RWPE1 (cell line): ENCODE measurements at regions not wholly inside any gene's neighbourhood (a gene's known extent, or its start where the extent isn't known, plus 50 kb on each side); places are given as distances from the start of the nearest gene placed in this dataset.

Experiments
- CTCF ChIA-PET: fragments of 350-600 bp; sonication (Branson Sonifier 250); formaldehyde crosslinking; extraction: SDS; loops from one replicate; lab custom pipeline; 2021; lab: Yijun Ruan, JAX
- POLR2A ChIA-PET: fragments of 400-600 bp; formaldehyde crosslinking; extraction: SDS; loops from one replicate; lab custom pipeline; 2020; ENCODE audit warnings: antibody characterized with exemption; ENCODE audit not compliant: low non-redundant PET; lab: Yijun Ruan, JAX
- DNase-seq: peaks from one replicate; pipeline ENCODE4 v3.0.0; 2012; ENCODE audit warnings: low spot score
- H3K27ac ChIP-seq: fragments of 450-650 bp; 2 replicates; pipeline ENCODE4 v1.5.1; 2017
- TF ChIP-seq, protein P1 (sequence below): fragments of 450-650 bp; conservative IDR thresholded peaks from 2 replicates; pipeline ENCODE4 v1.5.1; 2017; ENCODE audit warnings: low read depth, mild to moderate bottlenecking

DNA sequence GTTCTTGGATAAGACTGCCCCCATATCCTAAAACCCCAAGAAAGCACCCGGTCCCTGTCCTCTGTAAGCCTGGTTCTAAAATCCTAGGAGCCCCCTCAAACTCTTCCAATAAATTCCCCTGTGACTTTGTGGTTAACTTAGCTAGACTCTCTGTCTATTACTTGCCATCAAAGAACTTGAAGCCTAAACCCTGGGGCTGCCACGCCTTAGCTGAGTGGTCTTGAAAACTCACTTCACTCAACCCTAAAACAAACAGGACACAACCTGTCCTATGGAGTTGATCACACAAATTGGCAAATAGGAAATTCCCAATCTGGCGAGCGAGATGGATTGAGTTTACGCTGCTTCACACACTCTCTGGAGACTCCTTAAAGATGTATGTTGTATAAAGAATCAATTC, 191.4 kb upstream of the SVIL start:
- no peak for DNase-seq
- no peak overlapping the region for H3K27ac ChIP-seq
- TF ChIP-seq, protein P1, sequence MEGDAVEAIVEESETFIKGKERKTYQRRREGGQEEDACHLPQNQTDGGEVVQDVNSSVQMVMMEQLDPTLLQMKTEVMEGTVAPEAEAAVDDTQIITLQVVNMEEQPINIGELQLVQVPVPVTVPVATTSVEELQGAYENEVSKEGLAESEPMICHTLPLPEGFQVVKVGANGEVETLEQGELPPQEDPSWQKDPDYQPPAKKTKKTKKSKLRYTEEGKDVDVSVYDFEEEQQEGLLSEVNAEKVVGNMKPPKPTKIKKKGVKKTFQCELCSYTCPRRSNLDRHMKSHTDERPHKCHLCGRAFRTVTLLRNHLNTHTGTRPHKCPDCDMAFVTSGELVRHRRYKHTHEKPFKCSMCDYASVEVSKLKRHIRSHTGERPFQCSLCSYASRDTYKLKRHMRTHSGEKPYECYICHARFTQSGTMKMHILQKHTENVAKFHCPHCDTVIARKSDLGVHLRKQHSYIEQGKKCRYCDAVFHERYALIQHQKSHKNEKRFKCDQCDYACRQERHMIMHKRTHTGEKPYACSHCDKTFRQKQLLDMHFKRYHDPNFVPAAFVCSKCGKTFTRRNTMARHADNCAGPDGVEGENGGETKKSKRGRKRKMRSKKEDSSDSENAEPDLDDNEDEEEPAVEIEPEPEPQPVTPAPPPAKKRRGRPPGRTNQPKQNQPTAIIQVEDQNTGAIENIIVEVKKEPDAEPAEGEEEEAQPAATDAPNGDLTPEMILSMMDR, result no peak
- POLR2A ChIA-PET, result no interaction called here
- CTCF ChIA-PET, result interaction anchor here (0.6 kb wide), 1 partner anchor 322 kb away, joined by 6 read pairs; no protein-coding TSS in a partner anchor

DNA sequence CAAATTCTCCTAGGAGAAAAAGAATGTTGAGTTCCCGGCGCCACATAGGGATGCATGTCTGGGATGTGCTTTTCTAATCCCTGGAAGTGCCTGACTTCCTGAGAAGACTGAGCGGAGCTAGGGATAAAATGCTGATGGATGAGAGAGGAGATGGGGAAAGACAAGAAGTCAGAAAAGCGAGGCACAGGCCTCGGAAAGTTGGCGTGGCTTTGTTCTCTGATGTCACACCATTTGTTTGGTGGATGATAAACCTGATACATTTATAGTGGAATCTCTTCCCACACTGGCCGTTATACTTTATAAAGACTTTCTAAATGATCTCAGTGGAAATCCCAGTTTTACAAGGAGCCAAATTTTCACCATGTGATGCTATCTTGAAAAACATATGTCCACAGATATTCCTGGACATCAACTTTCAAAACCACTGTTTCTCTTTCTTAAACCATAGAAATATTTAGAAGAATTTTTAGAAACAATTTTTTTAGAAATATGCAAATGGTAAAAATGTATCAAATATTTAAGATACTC, 188.8 kb upstream of the SVIL start:
- POLR2A ChIA-PET, result no interaction called here
- TF ChIP-seq, protein P1, result no peak
- no peak overlapping the region for H3K27ac ChIP-seq
- CTCF ChIA-PET, result interaction anchor here (0.6 kb wide), 1 partner anchor 89 kb away, joined by 3 read pairs; no protein-coding TSS in a partner anchor
- no peak for DNase-seq

DNA sequence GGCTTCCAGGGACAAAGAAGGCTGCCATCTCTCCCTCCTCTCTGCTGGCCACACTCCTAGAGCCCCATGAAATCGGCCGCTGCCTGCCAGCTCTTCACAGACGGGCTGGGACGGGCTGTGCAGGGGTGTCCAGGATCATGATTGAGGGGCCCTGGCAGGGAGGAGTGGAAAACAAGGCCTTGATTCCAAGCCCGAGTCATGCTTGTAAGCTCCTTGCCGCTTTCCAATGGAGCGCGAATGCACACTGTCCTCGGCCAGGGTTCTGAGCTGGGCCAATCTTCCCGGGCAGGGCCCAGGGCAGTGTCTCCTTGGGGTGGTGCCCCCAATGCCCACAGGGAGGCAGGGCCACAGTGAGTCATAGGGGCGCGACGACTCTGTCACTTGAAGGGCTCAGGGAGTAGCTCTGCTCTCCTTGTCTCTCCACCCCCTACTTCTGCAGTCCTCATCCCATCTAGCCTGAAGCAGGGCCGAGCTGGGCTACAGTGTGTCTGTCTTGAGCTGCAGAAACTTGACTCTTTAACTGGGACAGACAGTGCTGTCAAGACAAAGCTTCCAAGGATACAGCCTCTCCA, 186.2 kb upstream of the SVIL start:
- ChIA-PET POLR2A (no interaction called here), CTCF (interaction anchor here (0.6 to 0.7 kb wide), 3 partner anchors 8 to 433 kb away, joined by 4 to 5 read pairs (median 4); no protein-coding TSS in a partner anchor)
- no peak for DNase-seq
- TF ChIP-seq, protein P1, result no peak
- H3K27ac ChIP-seq, result no peak overlapping the region

DNA sequence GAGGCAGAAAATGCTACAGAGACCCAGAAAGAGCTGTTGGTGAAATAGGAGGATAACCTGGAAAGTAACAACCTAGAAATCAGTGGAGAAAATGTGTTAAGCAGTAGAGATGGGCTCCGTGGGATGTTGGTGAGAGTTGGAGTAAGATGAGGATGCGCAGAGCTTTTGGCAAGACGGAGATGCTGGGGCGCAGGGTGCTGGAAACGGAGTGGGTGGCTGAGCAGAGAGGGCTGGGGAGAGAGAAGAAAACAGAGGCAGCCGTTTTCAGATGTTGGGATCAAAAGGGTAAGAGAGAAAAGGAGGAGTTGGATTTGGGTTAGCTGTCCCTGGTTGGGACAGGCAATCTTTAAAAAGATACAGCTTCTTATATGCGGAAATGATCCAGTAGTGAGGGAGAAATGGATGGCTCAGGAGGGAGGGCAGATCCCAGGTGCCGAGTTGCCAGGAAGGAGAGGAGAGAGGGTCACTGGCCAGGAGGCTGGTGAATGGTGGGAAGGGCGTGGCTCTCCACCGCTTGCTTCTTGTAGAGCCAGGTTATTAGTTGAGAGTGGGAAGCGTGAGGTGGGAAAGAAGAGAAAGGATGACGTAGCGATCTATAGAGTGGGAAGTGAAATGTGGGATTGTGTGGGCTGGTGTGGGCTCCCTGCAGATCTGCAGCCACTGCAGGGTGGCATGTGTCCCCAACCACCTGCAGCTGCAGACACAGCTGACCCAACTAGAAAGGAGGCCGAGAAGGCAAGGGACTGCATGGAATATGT, 182.2 kb upstream of the SVIL start:
- ChIA-PET CTCF (no interaction called here), POLR2A (no interaction called here)
- no peak for DNase-seq
- TF ChIP-seq, protein P1, result no peak
- no peak overlapping the region for H3K27ac ChIP-seq

DNA sequence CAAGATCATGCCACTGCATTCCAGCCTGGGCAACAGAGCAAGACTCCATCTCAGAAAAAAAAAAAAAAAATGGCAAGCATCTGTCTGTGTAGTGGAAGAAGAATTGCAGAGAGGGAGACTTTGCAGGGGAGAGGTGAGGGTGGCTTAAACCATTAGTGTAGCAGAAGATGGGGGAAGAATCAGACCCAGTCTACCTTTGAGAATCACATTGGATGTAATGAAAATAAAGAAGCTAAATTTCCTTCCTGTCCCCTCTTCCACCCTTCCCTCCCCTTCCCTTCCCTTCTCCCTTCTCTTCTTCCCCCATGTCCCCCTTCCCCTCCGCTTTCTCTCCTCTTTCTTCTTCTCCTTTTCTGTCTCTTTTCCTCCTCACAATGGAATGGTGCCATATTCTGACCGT, 180.8 kb upstream of the SVIL start:
- CTCF ChIA-PET, result interaction anchor here (0.7 kb wide), 1 partner anchor 186 kb away, joined by 3 read pairs; no protein-coding TSS in a partner anchor
- no peak for DNase-seq
- TF ChIP-seq, protein P1, result no peak
- no peak overlapping the region for H3K27ac ChIP-seq
- POLR2A ChIA-PET, result no interaction called here

DNA sequence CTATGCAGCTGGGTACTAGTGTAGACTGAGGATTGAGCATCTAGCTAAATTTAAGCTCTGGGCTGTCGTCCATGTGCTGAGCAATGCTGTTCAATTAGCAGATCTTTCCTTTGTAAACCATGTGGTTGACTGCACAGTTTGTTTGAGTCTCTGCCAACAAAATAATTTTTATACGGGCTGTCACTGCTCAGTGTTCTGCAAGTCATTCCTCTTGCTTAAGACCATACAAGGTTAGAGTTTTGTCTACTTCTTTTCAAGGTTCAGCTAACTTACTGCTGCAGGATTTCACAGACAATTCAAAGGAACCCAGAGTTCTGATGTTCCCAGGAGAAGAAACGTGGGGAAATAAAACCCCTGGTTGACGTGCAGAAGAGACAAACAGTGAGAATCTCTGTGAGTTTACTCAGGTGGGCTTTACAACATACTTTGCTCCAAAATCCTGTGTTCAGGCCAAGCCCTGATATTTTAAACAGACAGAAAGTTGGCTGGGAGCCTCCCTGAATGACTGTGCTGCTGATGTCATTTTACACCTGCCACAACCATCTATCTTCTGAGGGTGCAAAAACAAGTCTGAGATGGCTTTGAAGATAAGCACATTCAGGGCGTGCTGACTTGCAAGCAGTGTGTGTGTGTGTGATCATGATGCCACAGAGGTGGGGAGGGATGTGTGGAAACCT, 177.1 kb upstream of the SVIL start:
- ChIA-PET CTCF (interaction anchor here (0.5 kb wide), 2 partner anchors 60 to 84 kb away, joined by 3 to 4 read pairs; no protein-coding TSS in a partner anchor), POLR2A (no interaction called here)
- DNase-seq, result peak; percentile 32
- peak overlapping the region; percentile 84 for H3K27ac ChIP-seq
- TF ChIP-seq, protein P1, result no peak
